ENCODE measurements at regions not wholly inside any gene's neighbourhood (a gene's known extent, or its start where the extent isn't known, plus 50 kb on each side); places are given as distances from the start of the nearest gene placed in this dataset.

DNA sequence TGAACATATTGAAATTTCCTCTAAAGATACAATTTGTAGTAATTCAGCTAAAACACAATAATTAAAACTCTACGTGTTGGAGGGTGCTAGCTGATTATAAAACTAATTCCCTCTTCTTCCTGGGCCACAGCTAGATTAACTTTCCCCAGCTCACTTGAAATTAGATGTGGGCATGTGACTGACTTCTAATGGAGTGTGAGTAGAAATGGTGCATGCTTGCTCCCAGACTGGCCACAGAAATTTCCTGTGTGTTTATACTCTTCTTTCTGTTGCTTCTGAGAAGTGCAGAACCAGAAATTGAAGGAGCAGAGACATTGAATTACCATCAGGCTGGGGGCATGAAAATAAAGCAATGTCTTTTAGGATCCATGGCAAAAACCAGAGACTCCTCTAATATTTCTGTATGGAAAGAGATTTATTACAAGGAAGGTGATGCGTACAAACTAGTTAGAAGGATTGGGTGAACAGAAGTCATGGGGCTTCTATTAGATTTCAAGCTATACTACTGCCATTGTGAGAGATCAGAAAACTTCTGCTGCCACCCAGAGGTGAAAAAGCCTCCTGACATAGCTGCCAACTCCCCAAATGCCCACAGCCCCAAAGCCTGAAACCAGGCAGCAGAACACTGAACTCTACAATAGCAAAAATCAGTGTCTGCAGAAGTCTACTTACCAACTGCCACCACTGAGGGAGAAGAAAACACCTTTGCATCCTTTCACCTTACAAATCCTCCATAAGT, 379.2 kb upstream of the MIR17HG start:
- DNase-seq (ENCODE audit: low read depth, low spot score) = no peak

DNA sequence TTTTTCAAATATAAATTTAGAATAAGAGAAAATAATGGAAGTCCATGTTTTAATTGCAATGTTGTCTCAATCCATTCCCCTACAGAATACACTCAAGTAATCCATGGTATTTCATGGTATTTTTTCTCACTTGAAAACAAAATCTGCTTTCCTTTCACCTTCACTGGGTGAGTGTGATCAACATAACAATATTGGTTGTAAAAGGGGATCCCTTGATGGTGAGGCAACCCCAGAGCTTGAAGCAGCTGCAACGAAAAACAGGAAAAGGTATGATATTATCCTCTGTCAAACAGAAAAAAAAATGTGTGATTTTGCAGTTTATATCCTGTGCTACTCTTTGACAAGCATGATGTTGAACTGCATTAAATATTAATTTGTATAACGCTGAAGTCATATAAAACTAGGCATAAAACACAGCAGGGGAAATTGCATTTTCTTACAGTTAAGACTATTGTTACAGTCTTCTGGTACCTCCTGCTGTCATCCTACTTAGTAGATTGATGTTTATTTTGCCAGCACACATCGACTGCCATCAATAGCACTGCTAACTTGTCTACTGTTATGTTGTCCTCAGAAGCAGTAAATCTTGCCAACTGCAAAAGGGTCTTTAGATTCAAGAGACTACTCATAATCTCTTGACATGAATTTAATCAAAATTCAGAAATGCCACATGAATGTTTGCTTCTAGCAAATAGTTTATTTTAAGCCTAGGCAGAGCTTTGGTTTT, 373.1 kb upstream of the MIR17HG start:
- DNase-seq (ENCODE audit: low read depth, low spot score) = no peak

DNA sequence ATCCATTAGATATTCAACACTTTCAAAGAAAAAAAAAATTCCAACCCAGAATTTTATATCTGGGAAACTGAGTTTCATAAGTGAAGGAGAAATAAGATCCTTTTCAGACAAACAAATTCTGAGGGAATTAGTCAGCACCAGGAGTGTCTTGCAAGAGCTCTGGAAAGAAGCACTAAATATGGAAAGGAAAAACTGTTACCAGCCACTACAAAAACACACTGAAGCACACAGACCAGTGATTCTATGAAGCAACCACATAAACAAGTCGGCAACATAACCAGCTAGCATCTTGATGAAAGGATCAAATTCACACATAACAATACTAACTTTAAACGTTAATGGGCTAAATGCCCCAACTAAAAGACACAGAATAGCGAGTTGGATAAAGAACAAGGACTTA, 368.4 kb upstream of the MIR17HG start:
- no peak for DNase-seq (ENCODE audit: low read depth, low spot score)

DNA sequence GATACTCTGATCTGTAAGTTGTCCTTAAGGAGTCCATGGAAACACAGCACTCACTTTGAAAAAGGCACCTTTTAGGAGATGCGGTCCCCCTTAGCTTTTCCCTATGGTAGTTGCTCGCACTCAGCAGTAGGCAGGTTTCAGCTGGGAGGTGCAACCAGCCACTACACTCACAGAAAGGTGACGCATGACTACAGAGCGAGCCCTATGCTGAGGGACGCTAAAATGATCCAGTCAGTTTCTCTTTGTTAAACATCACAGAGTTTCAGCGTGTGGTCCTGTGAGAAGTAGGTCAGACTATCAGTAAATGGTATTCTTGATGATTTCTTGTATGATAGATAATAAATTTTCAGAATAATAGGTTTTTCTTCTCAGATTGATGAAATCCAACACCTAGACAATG, 362.7 kb upstream of the MIR17HG start:
- no peak for DNase-seq (ENCODE audit: low read depth, low spot score)

DNA sequence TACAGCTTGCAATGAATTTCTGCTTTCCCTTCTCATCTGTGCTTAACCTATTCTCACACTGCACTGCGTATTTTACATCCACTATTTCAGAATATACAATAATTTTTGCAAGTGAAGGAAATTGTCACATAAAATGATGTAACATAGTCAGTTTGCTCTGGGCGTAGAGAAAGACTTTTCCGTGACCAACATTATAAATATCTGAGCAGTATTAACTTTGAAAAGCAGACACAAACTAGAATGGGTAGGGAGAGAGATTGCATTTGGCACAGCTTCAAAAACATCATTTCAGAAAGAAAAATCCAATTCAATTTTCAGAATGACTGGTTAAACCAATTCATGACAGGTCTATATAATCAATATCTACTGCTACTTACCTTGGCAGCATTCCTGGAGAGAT, 352.5 kb upstream of the MIR17HG start:
- DNase-seq (ENCODE audit: low read depth, low spot score) = no peak

DNA sequence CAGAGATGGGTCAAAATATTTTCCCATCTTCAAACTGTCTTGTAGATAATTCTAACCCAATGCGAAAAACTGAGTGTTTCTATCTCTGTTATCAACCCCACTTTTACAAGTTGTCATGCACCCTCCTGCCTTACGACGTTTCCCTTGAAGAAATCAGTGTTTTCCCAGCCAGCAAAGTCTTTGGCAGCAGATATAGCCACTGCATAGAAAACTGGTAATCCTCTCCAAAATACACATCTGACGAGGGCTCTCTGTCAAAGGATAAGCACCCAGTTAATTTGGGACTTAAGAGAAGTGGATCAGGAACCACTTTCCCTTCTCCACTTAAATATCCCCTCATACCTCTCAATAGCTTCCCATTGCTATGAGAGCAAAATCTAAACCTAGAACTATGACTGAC, 351.9 kb upstream of the MIR17HG start:
- no peak for DNase-seq (ENCODE audit: low read depth, low spot score)

DNA sequence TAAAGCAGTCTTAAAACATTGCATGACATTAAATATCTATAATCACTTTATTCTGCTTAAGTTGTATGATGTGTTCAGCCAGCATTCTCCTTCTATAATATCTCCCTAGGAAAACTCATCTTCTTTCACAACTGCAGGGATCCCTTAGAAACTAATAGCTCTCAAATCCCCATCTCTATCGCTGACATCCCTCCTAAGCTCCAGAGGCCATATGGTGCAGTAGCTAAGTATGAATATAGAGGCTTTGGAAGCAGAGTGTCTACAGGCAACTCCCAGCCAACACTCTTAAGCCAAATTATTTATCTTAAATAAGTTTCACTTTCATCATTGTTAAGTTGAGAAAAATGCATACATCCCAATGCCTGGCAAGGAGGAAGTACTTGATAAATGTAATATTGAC, 349.5 kb upstream of the MIR17HG start:
- no peak for DNase-seq (ENCODE audit: low read depth, low spot score)

DNA sequence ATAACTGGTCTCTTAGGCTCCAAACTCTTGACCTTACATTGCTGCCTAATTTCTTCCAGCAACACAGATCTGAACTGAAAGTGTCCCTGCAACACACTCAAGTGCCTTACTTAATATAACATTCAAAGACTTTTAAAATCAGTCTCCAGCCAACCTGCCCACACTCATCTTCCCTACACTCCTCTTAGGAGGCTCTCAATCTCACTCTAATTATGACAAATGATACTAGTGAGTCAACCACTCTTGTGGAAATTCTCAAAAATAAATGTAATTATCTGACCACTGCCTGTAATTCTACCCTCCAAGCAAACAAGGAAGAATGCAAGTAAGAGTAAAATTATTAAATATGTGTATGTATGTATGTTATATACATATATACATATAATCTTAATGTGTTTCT, 348.1 kb upstream of the MIR17HG start:
- DNase-seq (ENCODE audit: low read depth, low spot score) = no peak

DNA sequence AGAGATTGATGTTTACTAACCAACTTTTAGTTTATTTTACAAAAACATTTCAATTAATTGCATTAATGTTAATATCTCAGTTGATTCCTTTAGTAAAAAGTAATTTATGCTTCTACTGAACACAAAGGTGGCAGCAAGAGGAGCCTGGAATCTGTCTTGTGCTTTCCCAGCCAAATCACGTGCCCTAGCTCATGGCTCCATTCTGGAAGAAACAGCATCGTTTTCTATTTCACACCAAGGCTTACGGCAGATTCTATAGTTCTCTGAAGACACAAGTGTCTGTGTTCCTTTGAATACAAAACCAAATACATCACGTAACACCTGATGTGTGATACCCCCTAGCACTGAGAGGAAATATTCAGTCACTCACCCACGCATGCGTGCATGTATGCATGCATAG, 346.1 kb upstream of the MIR17HG start:
- no peak for DNase-seq (ENCODE audit: low read depth, low spot score)

DNA sequence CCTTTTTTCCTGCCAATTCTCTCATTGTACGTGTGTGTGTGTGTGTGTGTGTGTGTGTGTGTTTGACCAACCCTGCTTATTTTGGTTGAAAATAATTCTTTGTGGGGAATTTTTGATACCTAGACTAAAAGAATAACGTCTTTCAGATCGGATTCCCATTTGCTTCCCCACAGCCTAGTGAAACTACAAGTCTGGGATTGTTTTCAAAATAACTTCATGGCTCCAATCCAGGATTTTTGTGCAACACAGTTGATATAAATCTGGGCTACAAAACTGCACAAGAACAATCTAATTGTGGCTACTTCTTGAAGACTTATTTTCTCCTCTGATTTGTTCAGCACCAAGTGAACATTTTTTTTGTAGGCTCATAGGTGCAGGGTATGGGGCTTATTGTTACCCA, 332.8 kb upstream of the MIR17HG start:
- no peak for DNase-seq (ENCODE audit: low read depth, low spot score)

DNA sequence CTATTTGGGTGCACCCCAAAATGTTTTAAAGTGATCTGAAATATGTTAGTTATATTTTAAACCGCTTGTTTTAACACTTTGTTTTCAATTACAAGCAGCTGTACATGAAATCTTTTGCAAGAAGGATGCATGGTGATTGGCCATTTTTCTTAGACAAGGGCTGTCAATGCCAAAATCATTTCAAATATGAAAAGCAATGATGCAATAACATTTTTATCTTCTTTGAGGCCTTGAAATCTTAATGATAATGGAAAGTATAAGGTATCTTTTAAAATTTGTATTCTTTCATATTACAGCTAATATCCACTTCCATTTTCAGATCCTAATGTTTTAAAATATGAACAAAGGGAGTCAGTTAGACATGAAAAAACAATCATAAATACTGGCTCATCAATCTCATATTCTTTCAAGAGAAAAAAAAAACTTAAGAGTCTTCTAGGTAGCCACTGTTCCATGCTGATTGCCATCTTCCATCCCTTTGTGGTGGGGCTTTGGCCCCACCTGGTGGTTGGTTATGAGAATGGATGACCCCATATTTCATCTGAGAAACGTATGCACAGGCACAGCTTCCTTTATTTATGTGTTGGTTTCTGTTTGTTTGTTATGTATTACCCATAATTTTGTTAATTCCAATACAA, 330.3 kb upstream of the MIR17HG start:
- no peak for DNase-seq (ENCODE audit: low read depth, low spot score)

DNA sequence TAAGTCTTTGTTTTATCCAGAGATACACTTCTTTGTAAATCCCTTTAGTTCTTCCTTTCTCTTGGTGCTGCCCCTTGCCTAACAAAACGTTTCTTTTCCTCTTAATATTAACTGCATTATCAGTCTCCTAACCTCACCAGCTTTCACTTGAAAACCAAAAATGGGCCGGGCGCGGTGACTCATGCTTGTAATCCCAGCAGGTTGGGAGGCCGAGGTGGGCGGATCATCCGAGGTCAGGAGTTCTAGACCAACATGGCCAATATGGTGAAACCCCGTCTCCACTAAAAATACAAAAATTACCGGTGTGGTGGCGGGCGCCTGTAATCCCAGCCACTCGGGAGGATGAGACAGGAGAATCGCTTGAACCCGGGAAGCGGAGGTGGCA, 329.8 kb upstream of the MIR17HG start:
- no peak for DNase-seq (ENCODE audit: low read depth, low spot score)

DNA sequence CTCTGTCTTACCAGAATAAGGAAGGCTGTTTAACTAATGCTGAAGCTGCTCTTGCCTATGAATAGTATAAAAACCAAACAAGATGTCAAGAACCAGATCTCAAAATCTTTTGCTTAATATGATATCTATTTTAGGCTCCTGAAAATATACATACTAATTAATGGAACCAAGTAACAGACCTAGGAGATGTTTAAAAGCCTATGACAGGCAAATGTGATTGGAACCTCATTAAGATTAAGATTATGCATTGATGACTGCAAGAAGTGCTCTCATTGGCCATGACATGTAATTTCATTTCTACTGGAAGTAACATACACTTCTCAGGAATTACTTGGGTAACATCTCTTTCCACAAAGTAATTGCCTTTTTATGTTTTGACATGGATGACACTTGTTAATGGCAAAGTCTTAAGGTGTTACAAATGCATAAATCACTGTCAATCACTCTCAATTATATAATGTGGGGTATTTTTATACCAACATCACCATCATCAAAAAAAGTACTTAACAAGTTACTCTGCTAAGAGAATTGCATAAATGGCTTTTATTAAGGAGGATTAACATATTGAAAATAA, 326.9 kb upstream of the MIR17HG start:
- DNase-seq (ENCODE audit: low read depth, low spot score) = no peak

DNA sequence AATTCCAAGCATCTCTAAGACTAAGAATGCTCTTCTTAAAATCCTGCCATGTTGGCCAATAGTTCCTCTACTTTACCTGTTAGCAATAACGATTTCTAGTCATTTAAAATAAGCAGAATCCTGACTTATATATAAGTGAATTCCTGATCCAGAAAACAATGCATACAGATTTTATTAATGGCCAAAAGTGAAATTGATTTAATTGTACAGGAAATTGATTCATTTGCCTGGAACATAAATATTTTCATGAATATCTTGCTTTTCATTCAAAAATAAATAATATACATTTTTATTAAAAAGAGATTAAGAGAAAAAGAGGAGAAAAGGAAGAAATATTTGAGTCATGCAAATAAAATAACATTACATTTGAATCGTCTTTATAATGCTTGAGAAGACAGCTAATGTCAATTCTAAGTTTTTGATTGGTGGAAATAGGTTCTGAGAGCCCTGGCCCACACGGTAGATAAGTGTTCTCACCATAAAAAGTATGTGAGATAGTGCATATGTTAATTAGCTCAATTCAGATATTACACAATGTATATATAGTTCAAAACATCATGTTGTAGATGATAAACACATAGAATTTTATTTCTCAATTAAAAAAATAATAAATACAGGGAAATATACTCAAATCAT, 323.2 kb upstream of the MIR17HG start:
- DNase-seq (ENCODE audit: low read depth, low spot score) = no peak

DNA sequence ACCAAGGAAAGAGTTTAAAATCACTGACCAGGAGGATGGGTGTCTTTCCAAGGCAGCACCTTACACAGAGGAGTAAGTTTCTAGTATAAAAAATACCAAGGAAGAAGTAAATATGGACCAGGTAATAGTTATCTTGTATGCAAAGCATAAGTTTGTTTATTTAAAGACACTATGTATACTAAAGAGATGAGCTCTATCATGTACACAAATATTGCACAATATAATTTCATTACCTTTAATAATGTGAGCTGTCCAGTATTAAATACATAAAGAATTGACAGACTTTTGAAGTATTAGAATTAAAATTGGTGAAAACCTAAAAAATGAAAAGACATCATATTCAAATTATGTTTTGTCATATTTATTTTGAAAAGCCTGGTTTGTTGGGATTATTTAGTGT, 322.0 kb upstream of the MIR17HG start:
- no peak for DNase-seq (ENCODE audit: low read depth, low spot score)

DNA sequence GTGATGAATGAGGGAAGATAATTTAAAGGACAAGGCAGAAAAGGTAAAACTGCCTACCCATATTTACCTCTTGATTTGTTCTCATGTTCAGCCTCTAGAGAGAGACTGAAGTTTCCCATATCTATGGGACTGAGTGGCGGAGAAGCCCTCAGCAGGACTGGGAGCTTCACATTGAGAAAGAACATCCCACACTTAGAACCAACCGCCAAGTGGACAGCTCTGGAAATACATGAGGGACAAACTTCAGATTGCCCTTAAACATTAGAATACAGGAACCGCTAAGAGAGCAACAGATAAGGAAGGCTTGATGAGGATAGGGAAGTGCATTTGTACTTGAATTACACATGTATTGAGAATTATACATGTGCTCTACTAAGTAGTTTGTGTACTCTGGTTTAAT, 316.0 kb upstream of the MIR17HG start:
- DNase-seq (ENCODE audit: low read depth, low spot score) = no peak

DNA sequence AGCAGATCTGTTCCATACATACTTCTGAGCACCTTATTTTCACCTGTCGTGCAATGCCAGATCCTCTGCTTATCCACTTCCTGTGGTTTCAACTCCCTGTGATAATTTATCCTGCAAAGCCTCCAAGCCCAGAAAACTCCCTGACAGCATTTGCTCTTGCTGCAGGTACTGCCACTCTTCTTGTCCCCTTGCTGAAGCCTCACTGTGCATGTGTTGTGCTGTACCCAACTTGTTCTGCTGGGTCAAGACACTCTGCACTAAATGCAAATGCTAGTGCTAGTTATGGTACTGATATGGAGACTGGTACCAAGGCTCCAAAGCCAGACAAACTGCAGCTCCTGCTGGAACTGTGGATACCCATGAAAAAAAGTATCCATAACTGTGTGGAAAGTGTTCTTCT, 315.4 kb upstream of the MIR17HG start:
- DNase-seq (ENCODE audit: low read depth, low spot score) = no peak

DNA sequence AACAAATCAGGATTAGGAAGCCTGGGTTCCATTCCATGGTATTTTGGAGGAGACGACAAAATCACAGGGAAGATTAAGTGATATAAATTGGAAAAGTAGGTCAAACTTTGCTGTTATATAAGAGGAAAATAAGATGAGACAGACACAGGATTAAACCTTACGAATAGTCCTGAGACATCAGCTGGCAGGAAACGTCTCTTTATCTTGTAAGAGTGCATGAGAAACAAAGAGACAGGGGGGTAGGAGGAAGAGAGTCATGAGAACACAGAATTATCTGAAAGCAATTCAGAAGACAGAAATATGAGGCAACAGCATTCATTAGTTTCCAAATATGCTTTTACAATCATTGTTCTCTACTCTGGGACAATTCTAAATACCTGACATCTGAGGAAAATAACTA, 310.6 kb upstream of the MIR17HG start:
- no peak for DNase-seq (ENCODE audit: low read depth, low spot score)

DNA sequence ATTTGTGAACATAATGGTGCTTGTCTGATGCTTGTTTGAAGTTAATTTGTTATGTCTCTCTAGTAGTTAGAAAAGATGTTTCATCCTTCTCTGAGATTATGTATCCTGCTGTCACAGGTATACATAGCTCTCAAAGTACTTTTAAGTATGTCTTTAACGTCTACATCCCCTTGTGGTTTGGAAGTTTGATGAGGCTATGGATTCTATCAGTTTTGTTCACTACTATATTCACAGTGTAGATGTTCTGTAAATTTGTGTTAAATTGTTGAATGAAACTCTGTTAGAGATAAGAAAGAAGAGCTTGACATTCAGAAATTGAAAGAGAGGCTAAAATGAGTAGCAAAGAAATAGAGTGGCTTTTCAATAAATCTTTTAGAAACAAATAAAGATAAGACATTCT, 304.6 kb upstream of the MIR17HG start:
- DNase-seq (ENCODE audit: low read depth, low spot score) = no peak

DNA sequence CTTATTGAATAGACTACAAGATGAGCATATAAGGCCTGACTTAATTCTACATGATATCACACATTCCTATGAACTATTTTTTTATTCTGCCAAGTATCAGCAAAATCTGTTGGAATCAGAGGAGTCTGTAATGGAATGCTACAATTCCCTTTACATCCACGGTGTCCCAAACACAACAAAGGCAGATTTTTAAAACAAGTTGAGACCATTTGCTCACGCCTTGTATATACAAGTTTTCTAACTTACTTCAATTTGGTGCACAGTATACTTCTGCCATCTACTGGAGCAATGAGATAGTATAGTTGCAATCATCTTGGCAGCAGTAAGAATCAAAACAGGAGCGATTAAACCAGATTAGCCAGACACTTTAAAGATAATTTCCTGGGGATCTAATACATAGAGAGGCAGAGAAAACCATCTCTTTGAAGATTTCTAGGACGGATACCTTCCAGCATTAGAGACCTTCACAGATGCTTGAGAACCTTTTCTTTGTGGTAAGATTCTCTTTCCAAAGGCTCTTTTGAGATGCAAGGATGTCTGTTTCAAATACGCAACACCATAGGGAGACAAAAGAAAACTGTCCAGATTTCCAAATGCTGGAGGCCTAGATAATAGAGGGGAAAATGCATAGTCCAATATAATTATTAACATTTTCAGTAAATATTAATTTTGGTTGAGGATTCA, 302.0 kb upstream of the MIR17HG start:
- no peak for DNase-seq (ENCODE audit: low read depth, low spot score)

DNA sequence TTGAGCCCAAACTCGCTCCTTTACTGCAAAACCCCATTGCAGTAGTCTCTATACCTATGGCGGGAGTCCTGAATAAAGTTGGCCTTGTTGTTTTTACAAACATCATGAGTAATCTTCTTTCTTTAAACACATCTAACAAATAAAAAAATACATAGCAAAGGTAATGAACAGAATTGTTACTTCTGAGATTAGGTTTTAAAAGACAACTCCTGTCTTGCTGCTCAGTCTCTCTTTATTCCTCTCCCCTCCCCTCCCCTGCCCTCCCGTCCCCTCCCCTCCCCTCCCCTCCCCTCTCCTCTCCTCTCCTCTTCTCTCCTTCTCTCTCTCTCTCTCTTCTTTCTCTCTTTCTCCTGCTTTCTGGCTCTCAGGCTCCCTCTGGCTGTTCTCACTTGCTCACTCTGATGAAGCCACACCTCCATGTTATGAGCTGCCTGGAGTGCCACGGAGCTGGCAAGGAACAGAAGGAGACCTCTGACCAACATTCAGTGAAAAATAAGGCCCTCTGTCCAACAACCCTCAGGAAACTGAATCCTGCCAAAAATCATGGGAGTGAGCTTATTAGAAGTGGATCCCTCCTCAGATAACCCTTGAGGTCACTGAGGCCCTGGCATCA, 300.7 kb upstream of the MIR17HG start:
- no peak for DNase-seq (ENCODE audit: low read depth, low spot score)
